Activated T-helper 1 cell treated with anti-CD3 and anti-CD28 coated beads, Interleukin-12 subunit alpha, Interleukin-12 subunit beta, Interleukin-2, Interleukin-4 antibody, amounts not matched to agents 30 ng/mL and 10 ng/mL and 1 ng/mL, durations not matched to agents 14 hours and 24 hours and 36 hours (primary cell): ENCODE measurements at regions not wholly inside any gene's neighbourhood (a gene's known extent, or its start where the extent isn't known, plus 50 kb on each side); places are given as distances from the start of the nearest gene placed in this dataset.

ENCODE experiments used
- DNase-seq: peaks from one replicate; pipeline ENCODE4 v3.0.0; 2021; ENCODE audit warnings: low spot score
- H3K27ac Mint-ChIP-seq: one replicate; pipeline ENCODE4 v1.8.0; 2021; ENCODE audit warnings: mild to moderate bottlenecking, mixed read lengths
- H3K27me3 Mint-ChIP-seq: one replicate; pipeline ENCODE4 v1.8.0; 2022; ENCODE audit warnings: mild to moderate bottlenecking, moderate library complexity, mixed read lengths; ENCODE audit not compliant: insufficient read depth
- H3K36me3 Mint-ChIP-seq: one replicate; pipeline ENCODE4 v1.8.0; 2021; ENCODE audit warnings: low read depth, mixed read lengths
- H3K4me1 Mint-ChIP-seq: one replicate; pipeline ENCODE4 v1.8.0; 2021; ENCODE audit warnings: low read depth, mixed read lengths
- H3K4me3 Mint-ChIP-seq: one replicate; pipeline ENCODE4 v1.8.0; 2021; ENCODE audit warnings: mild to moderate bottlenecking, moderate library complexity, mixed read lengths
- H3K9me3 Mint-ChIP-seq: one replicate; pipeline ENCODE4 v1.8.0; 2021; ENCODE audit warnings: mixed read lengths
- intact Hi-C: fragments of 100-400 bp; cut with micrococcal nuclease; formaldehyde crosslinking; loops from one replicate; pipeline ENCODE4 v1.15.1; 2024

GRCh38 chr1:221437171-221437570, 304.7 kb downstream of the DUSP10 start:
- no peak overlapping the region for H3K4me3 Mint-ChIP-seq
- no peak for DNase-seq
- peaks cover 28% of the 10 kb centered on the region for H3K4me1 Mint-ChIP-seq
- intact Hi-C loops, result loop anchor here (5.0 to 10.0 kb wide), 4 partner anchors 232 to 1205 kb away; partner anchors contain the start of gene TAF1A
- no peak overlapping the region for H3K27ac Mint-ChIP-seq
- H3K36me3 Mint-ChIP-seq, result no peaks in the 10 kb centered on the region
- H3K27me3 Mint-ChIP-seq, result no peaks in the 10 kb centered on the region
- no peaks in the 10 kb centered on the region for H3K9me3 Mint-ChIP-seq

GRCh38 chr1:221437926-221438325, 304.0 kb downstream of the DUSP10 start:
- Mint-ChIP-seq H3K4me3 (no peak overlapping the region), H3K4me1 (peaks cover 28% of the 10 kb centered on the region), H3K27ac (no peak overlapping the region), H3K9me3 (no peaks in the 10 kb centered on the region), H3K27me3 (peaks cover 2% of the 10 kb centered on the region), H3K36me3 (no peaks in the 10 kb centered on the region)
- intact Hi-C loops, result loop anchor here (5.0 to 10.0 kb wide), 4 partner anchors 233 to 1204 kb away; partner anchors contain the start of gene TAF1A
- DNase-seq, result no peak

- intact Hi-C loops, result loop anchor here (1.0 to 10.0 kb wide), 11 partner anchors 234 to 1203 kb away; partner anchors contain the start of genes DUSP10 and TAF1A
- H3K27ac Mint-ChIP-seq, result peak overlapping the region; percentile 75
- H3K4me1 Mint-ChIP-seq, result peaks cover 28% of the 10 kb centered on the region
- no peaks in the 10 kb centered on the region for H3K36me3 Mint-ChIP-seq
- H3K9me3 Mint-ChIP-seq, result no peaks in the 10 kb centered on the region
- peak; percentile 44 for DNase-seq
- H3K4me3 Mint-ChIP-seq, result peak overlapping the region; percentile 12
- peaks cover 7% of the 10 kb centered on the region for H3K27me3 Mint-ChIP-seq
Measured at GRCh38 chr1:221439008-221439746, 302.7 kb downstream of the DUSP10 start.

- no peak for DNase-seq
- H3K9me3 Mint-ChIP-seq, result no peaks in the 10 kb centered on the region
- peak overlapping the region; percentile 50 for H3K27ac Mint-ChIP-seq
- intact Hi-C loops, result loop anchor here (1.0 to 10.0 kb wide), 13 partner anchors 235 to 1202 kb away; partner anchors contain the start of genes DUSP10 and TAF1A
- peaks cover 28% of the 10 kb centered on the region for H3K4me1 Mint-ChIP-seq
- H3K4me3 Mint-ChIP-seq, result no peak overlapping the region
- no peaks in the 10 kb centered on the region for H3K36me3 Mint-ChIP-seq
- H3K27me3 Mint-ChIP-seq, result peaks cover 7% of the 10 kb centered on the region
Measured at GRCh38 chr1:221439747-221440501, 302.0 kb downstream of the DUSP10 start.

- no peak for DNase-seq
- Mint-ChIP-seq H3K27ac (no peak overlapping the region), H3K4me3 (no peak overlapping the region), H3K36me3 (no peaks in the 10 kb centered on the region), H3K27me3 (peaks cover 7% of the 10 kb centered on the region), H3K9me3 (no peaks in the 10 kb centered on the region), H3K4me1 (peaks cover 23% of the 10 kb centered on the region)
- intact Hi-C loops, result loop anchor here (1.0 kb wide), 2 partner anchors 286 to 337 kb away; no protein-coding TSS in a partner anchor
Measured at GRCh38 chr1:221440658-221441057, 301.2 kb downstream of the DUSP10 start.

GRCh38 chr1:221442056-221442455, 299.8 kb downstream of the DUSP10 start:
- H3K4me1 Mint-ChIP-seq, result peaks cover 23% of the 10 kb centered on the region
- DNase-seq, result no peak
- H3K27me3 Mint-ChIP-seq, result peaks cover 10% of the 10 kb centered on the region
- no peak overlapping the region for H3K27ac Mint-ChIP-seq
- no peak overlapping the region for H3K4me3 Mint-ChIP-seq
- intact Hi-C loops, result no loop called here
- H3K9me3 Mint-ChIP-seq, result no peaks in the 10 kb centered on the region
- H3K36me3 Mint-ChIP-seq, result no peaks in the 10 kb centered on the region

- no peak overlapping the region for H3K27ac Mint-ChIP-seq
- no peaks in the 10 kb centered on the region for H3K9me3 Mint-ChIP-seq
- H3K27me3 Mint-ChIP-seq, result peaks cover 10% of the 10 kb centered on the region
- DNase-seq, result no peak
- H3K36me3 Mint-ChIP-seq, result no peaks in the 10 kb centered on the region
- H3K4me1 Mint-ChIP-seq, result peaks cover 19% of the 10 kb centered on the region
- intact Hi-C loops, result no loop called here
- H3K4me3 Mint-ChIP-seq, result no peak overlapping the region
Measured at GRCh38 chr1:221444346-221444745, 297.5 kb downstream of the DUSP10 start.

GRCh38 chr1:221448585-221449175, 293.2 kb downstream of the DUSP10 start:
- DNase-seq, result no peak
- Mint-ChIP-seq H3K36me3 (no peaks in the 10 kb centered on the region), H3K27ac (no peak overlapping the region), H3K4me1 (peaks cover 11% of the 10 kb centered on the region), H3K27me3 (peaks cover 4% of the 10 kb centered on the region), H3K4me3 (no peak overlapping the region), H3K9me3 (no peaks in the 10 kb centered on the region)
- intact Hi-C loops, result no loop called here

- intact Hi-C loops, result no loop called here
- Mint-ChIP-seq H3K9me3 (no peaks in the 10 kb centered on the region), H3K4me3 (no peak overlapping the region), H3K36me3 (no peaks in the 10 kb centered on the region), H3K27ac (no peak overlapping the region), H3K27me3 (peaks cover 3% of the 10 kb centered on the region), H3K4me1 (peaks cover 11% of the 10 kb centered on the region)
- no peak for DNase-seq
Measured at GRCh38 chr1:221449194-221449593, 292.7 kb downstream of the DUSP10 start.

GRCh38 chr1:221449801-221450470, 292.0 kb downstream of the DUSP10 start:
- no peak for DNase-seq

GRCh38 chr1:221451741-221452140, 290.1 kb downstream of the DUSP10 start:
- Mint-ChIP-seq H3K27ac (no peak overlapping the region), H3K27me3 (peaks cover 3% of the 10 kb centered on the region), H3K4me3 (no peak overlapping the region), H3K4me1 (peaks cover 11% of the 10 kb centered on the region), H3K36me3 (no peaks in the 10 kb centered on the region), H3K9me3 (no peaks in the 10 kb centered on the region)
- intact Hi-C loops, result no loop called here
- DNase-seq, result no peak

More at GRCh38 chr1:221449801-221450470, 292.0 kb downstream of the DUSP10 start:
- Mint-ChIP-seq H3K27ac (no peak overlapping the region), H3K4me1 (peaks cover 11% of the 10 kb centered on the region), H3K4me3 (no peak overlapping the region), H3K36me3 (no peaks in the 10 kb centered on the region), H3K27me3 (peaks cover 3% of the 10 kb centered on the region), H3K9me3 (no peaks in the 10 kb centered on the region)
- intact Hi-C loops, result no loop called here

GRCh38 chr1:221454096-221454495, 287.8 kb downstream of the DUSP10 start:
- no peak for DNase-seq
- no peaks in the 10 kb centered on the region for H3K9me3 Mint-ChIP-seq
- no peak overlapping the region for H3K27ac Mint-ChIP-seq
- peaks cover 10% of the 10 kb centered on the region for H3K4me1 Mint-ChIP-seq
- H3K36me3 Mint-ChIP-seq, result no peaks in the 10 kb centered on the region
- no peak overlapping the region for H3K4me3 Mint-ChIP-seq
- peaks cover 6% of the 10 kb centered on the region for H3K27me3 Mint-ChIP-seq
- intact Hi-C loops, result no loop called here
